Activated CD4-positive, alpha-beta T cell treated with anti-CD3 and anti-CD28 coated beads, Interleukin-2, amount 10 ng/mL, durations not matched to agents 24 days and 14 days (primary cell): ENCODE measurements at regions not wholly inside any gene's neighbourhood (a gene's known extent, or its start where the extent isn't known, plus 50 kb on each side); places are given as distances from the start of the nearest gene placed in this dataset.
A peak's percentile ranks its signal among the peaks of the same experiment; 100 is the strongest.

ENCODE experiments used
- DNase-seq: peaks from one replicate; pipeline ENCODE4 v3.0.0; 2022
- H3K27ac Mint-ChIP-seq: one replicate; pipeline ENCODE4 v1.8.0; 2022; ENCODE audit warnings: mild to moderate bottlenecking, mixed read lengths
- H3K27me3 Mint-ChIP-seq: one replicate; pipeline ENCODE4 v1.8.0; 2022; ENCODE audit warnings: mixed read lengths
- H3K36me3 Mint-ChIP-seq: one replicate; pipeline ENCODE4 v1.8.0; 2022; ENCODE audit warnings: low read depth, mild to moderate bottlenecking, mixed read lengths
- H3K4me1 Mint-ChIP-seq: one replicate; pipeline ENCODE4 v1.8.0; 2021; ENCODE audit warnings: mixed read lengths
- H3K4me3 Mint-ChIP-seq: one replicate; pipeline ENCODE4 v1.8.0; 2022; ENCODE audit warnings: mild to moderate bottlenecking, moderate library complexity, mixed read lengths
- H3K9me3 Mint-ChIP-seq: one replicate; pipeline ENCODE4 v1.8.0; 2021; ENCODE audit warnings: mixed read lengths
- intact Hi-C: fragments of 100-400 bp; cut with micrococcal nuclease; formaldehyde crosslinking; loops from one replicate; pipeline ENCODE4 v1.15.1; 2023

- intact Hi-C loops = no loop called here
- H3K36me3 Mint-ChIP-seq = no peaks in the 10 kb centered on the region
- H3K4me3 Mint-ChIP-seq = no peak overlapping the region
- no peak overlapping the region for H3K27ac Mint-ChIP-seq
- DNase-seq = no peak
- H3K9me3 Mint-ChIP-seq = no peaks in the 10 kb centered on the region
- H3K4me1 Mint-ChIP-seq = peaks cover 32% of the 10 kb centered on the region
- H3K27me3 Mint-ChIP-seq = no peaks in the 10 kb centered on the region
Measured at GRCh38 chr5:40391642-40392041, 288.1 kb upstream of the PTGER4 start.

- H3K4me3 Mint-ChIP-seq = no peak overlapping the region
- DNase-seq = no peak
- H3K4me1 Mint-ChIP-seq = peaks cover 41% of the 10 kb centered on the region
- H3K9me3 Mint-ChIP-seq = no peaks in the 10 kb centered on the region
- no peaks in the 10 kb centered on the region for H3K27me3 Mint-ChIP-seq
- intact Hi-C loops = no loop called here
- no peaks in the 10 kb centered on the region for H3K36me3 Mint-ChIP-seq
- H3K27ac Mint-ChIP-seq = no peak overlapping the region
Measured at GRCh38 chr5:40390281-40391149, 289.2 kb upstream of the PTGER4 start.

GRCh38 chr5:40389591-40389990 lies 290.1 kb upstream of the PTGER4 start:
- intact Hi-C loops = loop anchor here (1.0 kb wide), 1 partner anchor 9 kb away; no protein-coding TSS in a partner anchor

GRCh38 chr5:40386289-40386688 lies 293.4 kb upstream of the PTGER4 start:
- peak; percentile 80 for DNase-seq
- H3K36me3 Mint-ChIP-seq = no peaks in the 10 kb centered on the region
- peaks cover 3% of the 10 kb centered on the region for H3K9me3 Mint-ChIP-seq
- intact Hi-C loops = no loop called here
- H3K4me3 Mint-ChIP-seq = peak overlapping the region; percentile 43
- peak overlapping the region; percentile 86 for H3K27ac Mint-ChIP-seq
- H3K4me1 Mint-ChIP-seq = peaks cover 78% of the 10 kb centered on the region
- no peaks in the 10 kb centered on the region for H3K27me3 Mint-ChIP-seq

More at GRCh38 chr5:40389591-40389990, 290.1 kb upstream of the PTGER4 start:
- Mint-ChIP-seq H3K4me1 (peaks cover 49% of the 10 kb centered on the region), H3K9me3 (no peaks in the 10 kb centered on the region), H3K27ac (no peak overlapping the region), H3K4me3 (no peak overlapping the region), H3K36me3 (no peaks in the 10 kb centered on the region), H3K27me3 (no peaks in the 10 kb centered on the region)
- no peak for DNase-seq

GRCh38 chr5:40385544-40385943 lies 294.2 kb upstream of the PTGER4 start:
- peaks cover 3% of the 10 kb centered on the region for H3K9me3 Mint-ChIP-seq
- H3K36me3 Mint-ChIP-seq = no peaks in the 10 kb centered on the region
- peak; percentile 68 for DNase-seq
- H3K4me1 Mint-ChIP-seq = peaks cover 80% of the 10 kb centered on the region
- intact Hi-C loops = loop anchor here (2.0 kb wide), 1 partner anchor 351 kb away; no protein-coding TSS in a partner anchor
- H3K27me3 Mint-ChIP-seq = no peaks in the 10 kb centered on the region
- H3K27ac Mint-ChIP-seq = peak overlapping the region; percentile 86
- peak overlapping the region; percentile 43 for H3K4me3 Mint-ChIP-seq

- H3K4me1 Mint-ChIP-seq = peaks cover 74% of the 10 kb centered on the region
- H3K27me3 Mint-ChIP-seq = no peaks in the 10 kb centered on the region
- no peak for DNase-seq
- peaks cover 8% of the 10 kb centered on the region for H3K9me3 Mint-ChIP-seq
- peak overlapping the region; percentile 63 for H3K4me3 Mint-ChIP-seq
- H3K27ac Mint-ChIP-seq = peak overlapping the region; percentile 86
- peaks cover 5% of the 10 kb centered on the region for H3K36me3 Mint-ChIP-seq
- intact Hi-C loops = loop anchor here (1.0 to 5.0 kb wide), 15 partner anchors 17 to 438 kb away; partner anchors contain the start of gene PTGER4
Measured at GRCh38 chr5:40384782-40385390, 294.8 kb upstream of the PTGER4 start.

- Mint-ChIP-seq H3K36me3 (peaks cover 11% of the 10 kb centered on the region), H3K4me3 (peak overlapping the region; percentile 63), H3K9me3 (peaks cover 13% of the 10 kb centered on the region), H3K27me3 (no peaks in the 10 kb centered on the region), H3K27ac (peak overlapping the region; percentile 86), H3K4me1 (peaks cover 70% of the 10 kb centered on the region)
- intact Hi-C loops = loop anchor here (1.0 to 5.0 kb wide), 15 partner anchors 18 to 437 kb away; partner anchors contain the start of gene PTGER4
- peak; percentile 80 for DNase-seq
Measured at GRCh38 chr5:40383749-40384651, 295.7 kb upstream of the PTGER4 start.

- H3K27ac Mint-ChIP-seq = peak overlapping the region; percentile 69
Measured at GRCh38 chr5:40381676-40382363, 297.9 kb upstream of the PTGER4 start.

GRCh38 chr5:40381016-40381415 lies 298.7 kb upstream of the PTGER4 start:
- Mint-ChIP-seq H3K36me3 (peaks cover 18% of the 10 kb centered on the region), H3K4me1 (peaks cover 61% of the 10 kb centered on the region), H3K9me3 (peaks cover 20% of the 10 kb centered on the region), H3K27me3 (no peaks in the 10 kb centered on the region), H3K4me3 (no peak overlapping the region), H3K27ac (no peak overlapping the region)
- intact Hi-C loops = loop anchor here (5.0 kb wide), 1 partner anchor 434 kb away; no protein-coding TSS in a partner anchor
- DNase-seq = no peak

More at GRCh38 chr5:40381676-40382363, 297.9 kb upstream of the PTGER4 start:
- Mint-ChIP-seq H3K4me1 (peaks cover 67% of the 10 kb centered on the region), H3K27me3 (no peaks in the 10 kb centered on the region), H3K9me3 (peaks cover 20% of the 10 kb centered on the region), H3K4me3 (no peak overlapping the region), H3K36me3 (peaks cover 18% of the 10 kb centered on the region)
- DNase-seq = no peak
- intact Hi-C loops = loop anchor here (5.0 kb wide), 1 partner anchor 435 kb away; no protein-coding TSS in a partner anchor

GRCh38 chr5:40378396-40379177 lies 301.1 kb upstream of the PTGER4 start:
- H3K36me3 Mint-ChIP-seq = peaks cover 18% of the 10 kb centered on the region
- H3K4me3 Mint-ChIP-seq = peak overlapping the region; percentile 18
- H3K27me3 Mint-ChIP-seq = no peaks in the 10 kb centered on the region
- H3K27ac Mint-ChIP-seq = peak overlapping the region; percentile 80
- DNase-seq = no peak
- peaks cover 20% of the 10 kb centered on the region for H3K9me3 Mint-ChIP-seq
- peaks cover 37% of the 10 kb centered on the region for H3K4me1 Mint-ChIP-seq
- intact Hi-C loops = no loop called here

GRCh38 chr5:40376566-40376965 lies 303.1 kb upstream of the PTGER4 start:
- no peaks in the 10 kb centered on the region for H3K27me3 Mint-ChIP-seq
- DNase-seq = no peak
- H3K9me3 Mint-ChIP-seq = peaks cover 18% of the 10 kb centered on the region
- no peak overlapping the region for H3K27ac Mint-ChIP-seq
- peaks cover 18% of the 10 kb centered on the region for H3K36me3 Mint-ChIP-seq
- intact Hi-C loops = no loop called here
- no peak overlapping the region for H3K4me3 Mint-ChIP-seq
- peaks cover 19% of the 10 kb centered on the region for H3K4me1 Mint-ChIP-seq

- intact Hi-C loops = no loop called here
- Mint-ChIP-seq H3K4me1 (peaks cover 15% of the 10 kb centered on the region), H3K36me3 (peaks cover 18% of the 10 kb centered on the region), H3K4me3 (no peak overlapping the region), H3K27me3 (no peaks in the 10 kb centered on the region), H3K27ac (no peak overlapping the region), H3K9me3 (peaks cover 23% of the 10 kb centered on the region)
- no peak for DNase-seq
Measured at GRCh38 chr5:40374853-40375252, 304.9 kb upstream of the PTGER4 start.
